NCI-H187 (cell line): ENCODE measurements at regions not wholly inside any gene's neighbourhood (a gene's known extent, or its start where the extent isn't known, plus 50 kb on each side); places are given as distances from the start of the nearest gene placed in this dataset.
"Not testable (repeated sequence)": the region's sequence is repeated elsewhere in the genome, so short reads cannot be mapped to it uniquely, and the experiment has no call there.

Experiments used
- DNase-seq, 2 experiments: peaks; one replicate each; lab custom pipeline; 2025; lab: John Stamatoyannopoulos, UW

- no peak for DNase-seq
Observed at GRCh38 chr2:36058076-36058475, 297.5 kb upstream of the CRIM1 start.

GRCh38 chr2:36052819-36053218, 302.8 kb upstream of the CRIM1 start:
- DNase-seq, result no peak

GRCh38 chr2:36044411-36044810, 311.2 kb upstream of the CRIM1 start:
- DNase-seq, result no peak

DNA sequence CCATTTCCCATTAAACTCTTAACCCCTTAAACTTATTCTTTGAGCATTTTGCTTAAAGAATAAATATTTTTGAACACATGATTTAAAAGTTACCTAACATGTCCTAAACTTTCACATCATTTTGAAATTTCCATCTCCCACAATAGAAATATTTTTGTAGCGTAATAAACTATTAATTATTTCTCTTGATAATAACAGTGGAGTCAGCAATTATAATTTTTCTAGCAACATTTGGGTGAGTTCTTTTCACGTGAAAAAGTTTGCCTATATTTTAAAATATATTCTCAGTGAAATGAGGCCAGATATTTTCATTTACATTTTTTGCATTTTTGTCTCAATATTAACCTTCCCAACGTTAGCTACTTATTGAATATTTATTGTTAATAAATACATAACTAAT, 320.4 kb upstream of the CRIM1 start:
- DNase-seq, result no peak

- DNase-seq, result no peak
Observed at GRCh38 chr2:36032046-36032445, 323.5 kb upstream of the CRIM1 start.

GRCh38 chr2:36031471-36031870, 324.1 kb upstream of the CRIM1 start:
- no peak for DNase-seq

DNA sequence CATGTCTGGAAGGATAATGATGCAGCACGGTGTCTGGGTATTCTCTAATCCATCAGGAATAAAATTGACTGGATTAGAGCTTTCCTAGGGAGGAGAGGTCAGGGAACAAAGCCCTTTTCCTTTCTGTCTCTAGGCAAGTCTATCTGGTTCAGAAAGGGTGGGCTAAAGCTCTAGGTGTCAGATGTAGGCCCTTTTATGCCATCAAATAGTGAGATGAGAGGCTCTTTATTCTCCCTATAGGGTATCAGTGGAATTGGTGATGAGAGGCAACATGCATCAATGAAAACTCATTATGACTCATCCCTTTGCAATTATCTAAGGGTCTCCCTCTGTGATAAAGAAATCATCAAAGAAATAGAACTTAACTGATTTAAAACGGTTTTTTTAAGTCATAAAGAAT, 328.0 kb upstream of the CRIM1 start:
- no peak for DNase-seq

DNA sequence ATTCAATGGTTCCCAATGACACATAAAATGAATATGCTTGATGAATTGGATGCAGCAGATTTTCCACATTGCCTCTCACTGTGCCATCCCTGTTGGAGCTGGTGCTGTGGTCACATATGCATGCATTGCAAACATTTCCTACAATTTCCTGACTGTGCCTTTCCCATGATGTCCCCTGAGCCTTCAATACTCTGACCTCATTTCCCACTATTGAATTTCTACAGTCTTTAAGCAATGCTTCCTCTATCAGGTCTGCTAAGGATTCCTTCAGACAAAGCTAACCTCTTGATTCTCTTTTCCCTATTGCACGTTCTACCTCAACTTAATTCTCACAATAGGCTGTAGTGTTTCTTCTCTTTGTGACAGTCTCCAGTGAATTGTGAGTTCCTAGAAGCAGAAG, 342.5 kb upstream of the CRIM1 start:
- DNase-seq, result no peak

GRCh38 chr2:36006444-36006843, 349.1 kb upstream of the CRIM1 start:
- no peak for DNase-seq

GRCh38 chr2:36002941-36003340, 352.6 kb upstream of the CRIM1 start:
- no peak for DNase-seq

- DNase-seq, result no peak
Observed at GRCh38 chr2:35997488-35997887, 358.1 kb upstream of the CRIM1 start.

GRCh38 chr2:35989503-35989902, 366.1 kb upstream of the CRIM1 start:
- no peak for DNase-seq

- DNase-seq, result no peak
Observed at GRCh38 chr2:35989040-35989439, 366.5 kb upstream of the CRIM1 start.

DNA sequence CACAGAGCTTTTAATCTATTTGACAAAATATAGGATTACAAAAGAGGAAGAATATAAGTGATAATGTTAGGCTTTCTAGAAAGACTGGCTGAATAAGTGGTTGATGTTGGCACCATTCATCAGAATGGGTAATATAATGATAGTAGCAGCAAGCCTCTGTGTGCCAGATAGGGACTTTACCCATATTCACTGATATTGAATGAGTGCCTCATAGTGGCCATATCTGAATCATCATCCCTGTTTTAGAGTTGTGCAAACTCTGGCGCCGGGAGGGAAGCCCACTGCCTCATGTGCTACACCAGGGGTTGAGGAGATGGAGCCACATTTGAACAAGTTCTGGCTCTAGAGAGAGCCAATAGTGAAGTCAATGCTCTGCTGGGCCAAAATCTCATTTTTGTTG, 368.7 kb upstream of the CRIM1 start:
- no peak for DNase-seq

DNA sequence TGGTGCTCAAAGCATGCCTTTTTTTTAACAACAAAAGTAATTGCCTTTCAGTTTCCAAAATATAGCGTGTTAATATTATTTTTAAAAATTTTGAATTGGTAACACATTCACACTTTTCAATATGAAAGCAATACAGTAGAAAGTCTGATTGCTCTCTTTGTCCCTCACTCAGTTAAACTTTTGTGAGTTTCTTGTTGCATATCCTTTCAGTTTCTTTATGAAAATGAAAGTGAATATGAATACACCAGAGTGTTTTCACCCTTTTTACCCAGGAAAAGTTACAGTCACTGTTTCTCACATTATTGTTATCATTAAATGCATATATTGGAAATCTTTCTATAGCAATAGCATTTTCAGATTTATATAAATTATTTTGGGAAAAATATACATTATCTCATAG, 377.4 kb upstream of the CRIM1 start:
- no peak for DNase-seq

DNA sequence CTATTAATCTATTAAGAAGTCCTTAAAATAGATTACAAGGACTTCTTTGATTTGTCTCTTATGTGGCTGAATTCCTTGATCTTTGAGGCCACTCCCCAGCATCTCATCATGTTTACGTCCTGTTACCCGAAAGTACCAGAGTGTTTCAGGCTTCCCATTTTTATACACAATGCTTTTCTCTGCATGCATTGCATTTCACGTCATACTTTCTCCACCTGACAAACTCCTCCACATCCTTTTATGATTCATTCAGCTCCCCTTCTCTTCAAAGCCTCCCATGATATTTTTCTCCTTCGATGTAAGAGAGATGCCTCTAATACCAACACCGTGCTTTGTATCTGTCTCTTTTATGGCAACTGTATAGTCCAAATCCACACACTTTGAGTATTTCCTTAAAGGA, 379.0 kb upstream of the CRIM1 start:
- no peak for DNase-seq

GRCh38 chr2:35973737-35974132, 381.8 kb upstream of the CRIM1 start:
- no peak for DNase-seq

- no peak for DNase-seq
Observed at GRCh38 chr2:35973132-35973736, 382.3 kb upstream of the CRIM1 start.

GRCh38 chr2:35963824-35964223, 391.8 kb upstream of the CRIM1 start:
- DNase-seq, result no peak

- no peak for DNase-seq
Observed at GRCh38 chr2:35963357-35963756, 392.2 kb upstream of the CRIM1 start.

- DNase-seq, result no peak
Observed at GRCh38 chr2:35962585-35963146, 392.9 kb upstream of the CRIM1 start.

DNA sequence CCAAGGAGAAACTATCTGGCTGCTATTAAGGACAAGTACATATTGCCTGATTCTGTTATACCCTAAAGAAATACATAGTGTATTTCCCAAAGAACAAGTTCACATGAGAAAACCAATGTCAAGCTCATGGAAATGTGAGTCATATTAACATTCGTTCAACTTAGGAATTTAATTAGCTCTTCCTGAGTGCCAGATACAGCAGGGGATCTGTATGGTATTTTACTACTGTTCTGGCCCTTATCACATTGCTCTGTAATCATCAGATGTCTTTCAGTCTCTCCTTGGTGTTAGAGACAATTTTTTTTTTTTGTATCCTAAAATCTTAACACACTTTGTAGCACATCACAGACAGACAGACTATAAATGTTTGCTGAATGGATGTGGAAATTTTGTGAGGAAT, 395.0 kb upstream of the CRIM1 start:
- no peak for DNase-seq

DNA sequence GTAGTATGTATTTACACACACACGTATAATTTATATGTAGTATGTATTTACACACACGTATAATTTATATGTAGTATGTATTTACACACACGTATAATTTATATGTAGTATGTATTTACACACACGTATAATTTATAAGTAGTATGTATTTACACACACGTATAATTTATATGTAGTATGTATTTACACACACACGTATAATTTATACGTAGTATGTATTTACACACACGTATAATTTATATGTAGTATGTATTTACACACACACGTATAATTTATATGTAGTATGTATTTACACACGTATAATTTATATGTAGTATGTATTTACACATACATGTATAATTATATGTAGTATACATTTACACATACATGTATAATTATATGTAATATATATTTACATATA, 398.5 kb upstream of the CRIM1 start:
- DNase-seq, result not testable (repeated sequence)

GRCh38 chr2:35946478-35946877, 409.1 kb upstream of the CRIM1 start:
- no peak for DNase-seq
